SU-DHL-6 (cell line): ENCODE measurements at regions not wholly inside any gene's neighbourhood (a gene's known extent, or its start where the extent isn't known, plus 50 kb on each side); places are given as distances from the start of the nearest gene placed in this dataset.

ENCODE experiments used
- H2AFZ ChIP-seq: fragments of 200-600 bp; sonication (generic); 2 replicates; pipeline ENCODE4 v1.6.1; 2014; ENCODE audit warnings: low read depth, mild to moderate bottlenecking, moderate library complexity, mixed read lengths, antibody characterized with exemption, low read length; ENCODE audit not compliant: severe bottlenecking
- H3F3A ChIP-seq: fragments of 200-600 bp; shearing (Covaris generic); 2 replicates; pipeline ENCODE4 v1.6.0; 2016; ENCODE audit warnings: antibody characterized with exemption, mild to moderate bottlenecking; ENCODE audit not compliant: insufficient read depth
- H3K27ac ChIP-seq: fragments of 200-600 bp; sonication (generic); 2 replicates; pipeline ENCODE4 v1.5.1; 2016; ENCODE audit warnings: low read depth, mild to moderate bottlenecking, low read length, moderate library complexity, mixed read lengths
- H3K27me3 ChIP-seq: fragments of 200-600 bp; sonication (generic), shearing (Covaris generic); 2 replicates; pipeline ENCODE4 v1.6.0; 2014; ENCODE audit warnings: mild to moderate bottlenecking, low read length
- H3K36me3 ChIP-seq: fragments of 200-600 bp; sonication (generic); 2 replicates; pipeline ENCODE4 v1.6.1; 2014; ENCODE audit warnings: mild to moderate bottlenecking, low read length, mixed read lengths
- H3K4me2 ChIP-seq: fragments of 300-600, 200-600 bp; shearing (Covaris generic), sonication (generic); 2 replicates; pipeline ENCODE4 v1.6.0; 2014; ENCODE audit warnings: low read length, low read depth, mild to moderate bottlenecking; ENCODE audit not compliant: poor library complexity, severe bottlenecking
- H3K4me3 ChIP-seq: fragments of 200-600 bp; sonication (generic); 2 replicates; pipeline ENCODE4 v1.5.1; 2014; ENCODE audit warnings: antibody characterized with exemption, low read length, mild to moderate bottlenecking, mixed read lengths; ENCODE audit not compliant: insufficient read depth, poor library complexity, severe bottlenecking
- H3K79me2 ChIP-seq: fragments of 200-600 bp; sonication (generic); 2 replicates; pipeline ENCODE4 v1.6.1; 2014; ENCODE audit warnings: mild to moderate bottlenecking, low read length, moderate library complexity; ENCODE audit not compliant: insufficient read depth
- H3K9ac ChIP-seq: fragments of 200-600 bp; sonication (generic); 2 replicates; pipeline ENCODE4 v1.7.0; 2014; ENCODE audit warnings: mild to moderate bottlenecking, low read length
- H3K9me2 ChIP-seq: fragments of 200-600 bp; sonication (generic); replicated peaks from 2 replicates; pipeline ENCODE4 v1.6.1; 2014; ENCODE audit warnings: low read length; ENCODE audit not compliant: insufficient read depth
- H3K9me3 ChIP-seq: fragments of 200-600 bp; sonication (generic); 2 replicates; pipeline ENCODE4 v1.6.1; 2014; ENCODE audit warnings: low read length, mixed read lengths; ENCODE audit not compliant: insufficient read depth
- H4K20me1 ChIP-seq: fragments of 200-600 bp; sonication (generic); 2 replicates; pipeline ENCODE4 v1.6.1; 2014; ENCODE audit warnings: low read depth, mild to moderate bottlenecking, antibody characterized with exemption, low read length, moderate library complexity, mixed read lengths
- EZH2phosphoT487 ChIP-seq: fragments of 200-600 bp; sonication (generic), shearing (Covaris generic); conservative IDR thresholded peaks from 2 replicates; pipeline ENCODE4 v1.6.1; 2018; ENCODE audit warnings: mild to moderate bottlenecking, antibody characterized with exemption, low read length, moderate library complexity, mixed read lengths
- TF ChIP-seq, protein P1 (sequence below): fragments of 200-600 bp; sonication (generic); IDR thresholded peaks from one replicate; pipeline ENCODE4 v1.5.1; 2017; ENCODE audit warnings: antibody characterized with exemption, mild to moderate bottlenecking, low read length, moderate library complexity; ENCODE audit not compliant: insufficient read depth, poor library complexity, severe bottlenecking

DNA sequence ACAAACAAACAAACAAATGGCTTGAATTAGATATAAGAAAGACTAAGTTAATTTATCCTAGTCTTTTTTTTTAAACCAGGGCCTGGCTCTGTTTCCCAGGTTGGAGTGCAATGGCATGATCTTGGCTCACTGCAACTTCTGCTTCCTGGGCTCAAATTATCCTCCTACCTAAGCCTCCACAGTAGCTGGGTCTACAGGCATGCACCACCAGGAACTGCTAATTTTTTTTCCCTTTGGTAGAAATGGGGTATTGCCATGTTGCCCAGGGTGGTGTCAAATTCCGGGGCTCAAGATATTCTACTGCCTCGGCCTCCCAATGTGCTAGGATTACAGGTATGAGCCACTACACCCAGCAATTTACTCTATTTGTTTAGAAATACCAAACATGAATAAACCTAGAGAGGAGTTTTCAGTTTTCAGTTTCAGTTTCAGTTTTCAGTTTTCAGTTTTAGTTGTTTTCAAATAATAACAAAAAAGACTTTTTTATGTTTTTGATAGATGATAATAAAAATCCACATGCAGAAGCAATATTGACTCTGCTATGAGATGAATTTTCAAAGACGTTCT, 817.0 kb downstream of the FLRT2 start:
- Histone ChIP-seq H3K4me3 (no peak overlapping the region), H3K27ac (no peak overlapping the region), H3F3A (no peaks in the 10 kb centered on the region), H3K27me3 (no peaks in the 10 kb centered on the region), H3K9me3 (no peaks in the 10 kb centered on the region), H3K36me3 (no peaks in the 10 kb centered on the region), H2AFZ (no peak overlapping the region), H3K9ac (no peak overlapping the region), H4K20me1 (no peaks in the 10 kb centered on the region), H3K9me2 (no peaks in the 10 kb centered on the region), H3K79me2 (no peaks in the 10 kb centered on the region), H3K4me2 (no peak overlapping the region)
- TF ChIP-seq EZH2phosphoT487: no peak
- TF ChIP-seq, protein P1, sequence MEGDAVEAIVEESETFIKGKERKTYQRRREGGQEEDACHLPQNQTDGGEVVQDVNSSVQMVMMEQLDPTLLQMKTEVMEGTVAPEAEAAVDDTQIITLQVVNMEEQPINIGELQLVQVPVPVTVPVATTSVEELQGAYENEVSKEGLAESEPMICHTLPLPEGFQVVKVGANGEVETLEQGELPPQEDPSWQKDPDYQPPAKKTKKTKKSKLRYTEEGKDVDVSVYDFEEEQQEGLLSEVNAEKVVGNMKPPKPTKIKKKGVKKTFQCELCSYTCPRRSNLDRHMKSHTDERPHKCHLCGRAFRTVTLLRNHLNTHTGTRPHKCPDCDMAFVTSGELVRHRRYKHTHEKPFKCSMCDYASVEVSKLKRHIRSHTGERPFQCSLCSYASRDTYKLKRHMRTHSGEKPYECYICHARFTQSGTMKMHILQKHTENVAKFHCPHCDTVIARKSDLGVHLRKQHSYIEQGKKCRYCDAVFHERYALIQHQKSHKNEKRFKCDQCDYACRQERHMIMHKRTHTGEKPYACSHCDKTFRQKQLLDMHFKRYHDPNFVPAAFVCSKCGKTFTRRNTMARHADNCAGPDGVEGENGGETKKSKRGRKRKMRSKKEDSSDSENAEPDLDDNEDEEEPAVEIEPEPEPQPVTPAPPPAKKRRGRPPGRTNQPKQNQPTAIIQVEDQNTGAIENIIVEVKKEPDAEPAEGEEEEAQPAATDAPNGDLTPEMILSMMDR: no peak

DNA sequence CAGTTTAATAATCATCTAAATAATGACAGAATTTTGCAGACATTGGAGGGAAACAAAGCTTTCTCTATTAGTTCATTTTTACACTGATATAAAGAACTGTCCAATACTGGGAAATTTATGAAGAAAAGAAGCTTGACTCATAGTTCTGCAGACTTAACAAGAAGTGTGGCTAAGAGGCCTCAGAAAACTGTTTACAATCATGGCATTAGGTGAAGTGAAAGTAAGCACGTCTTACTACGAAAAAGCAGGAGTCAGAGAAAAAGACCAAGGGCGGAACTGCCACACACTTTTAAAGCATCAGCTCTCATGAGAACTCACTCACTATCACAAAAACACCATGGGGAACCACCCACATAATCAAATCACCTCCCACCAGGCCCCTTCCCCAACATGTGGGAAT, 804.4 kb downstream of the FLRT2 start:
- Histone ChIP-seq H2AFZ (no peak overlapping the region), H3K4me3 (no peak overlapping the region), H3K27me3 (no peaks in the 10 kb centered on the region), H3F3A (no peaks in the 10 kb centered on the region), H3K4me2 (no peak overlapping the region), H3K79me2 (no peaks in the 10 kb centered on the region), H3K9me3 (no peaks in the 10 kb centered on the region), H3K27ac (no peak overlapping the region), H4K20me1 (no peaks in the 10 kb centered on the region), H3K36me3 (no peaks in the 10 kb centered on the region), H3K9me2 (no peaks in the 10 kb centered on the region; the same call in 1 of the 2 replicates), H3K9ac (no peak overlapping the region)
- TF ChIP-seq, protein P1: no peak
- no peak for TF ChIP-seq EZH2phosphoT487

DNA sequence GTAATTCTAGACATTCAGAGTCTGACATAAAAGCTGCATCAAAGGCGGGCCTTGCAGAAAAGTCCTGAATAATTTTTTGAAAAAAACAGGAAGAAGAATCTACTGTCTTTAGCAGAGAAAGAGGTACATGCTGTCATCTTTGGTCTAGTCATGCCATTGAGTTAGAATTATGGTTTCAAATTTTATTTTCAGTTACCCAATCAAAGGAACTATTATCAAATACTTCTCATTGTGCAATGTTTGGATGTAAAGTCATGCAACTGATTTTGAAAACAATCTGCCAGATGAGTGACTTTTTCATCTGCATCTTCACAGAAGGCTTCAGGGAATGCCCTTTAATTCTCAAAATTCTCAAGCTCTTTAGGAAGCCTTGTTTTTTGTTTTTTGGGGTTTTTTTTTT, 803.5 kb downstream of the FLRT2 start:
- Histone ChIP-seq H3K9me3 (no peaks in the 10 kb centered on the region), H3K27ac (no peak overlapping the region), H3F3A (no peaks in the 10 kb centered on the region), H3K4me2 (no peak overlapping the region), H2AFZ (no peak overlapping the region), H3K9me2 (no peaks in the 10 kb centered on the region; the same call in 1 of the 2 replicates), H3K9ac (no peak overlapping the region), H3K27me3 (no peaks in the 10 kb centered on the region), H3K36me3 (no peaks in the 10 kb centered on the region), H4K20me1 (no peaks in the 10 kb centered on the region), H3K4me3 (no peak overlapping the region), H3K79me2 (no peaks in the 10 kb centered on the region)
- TF ChIP-seq, protein P1: no peak
- TF ChIP-seq EZH2phosphoT487: no peak
